Lung microvascular endothelial cell (primary cell): ENCODE measurements at regions not wholly inside any gene's neighbourhood (a gene's known extent, or its start where the extent isn't known, plus 50 kb on each side); places are given as distances from the start of the nearest gene placed in this dataset.

Experiments used
- DNase-seq, 2 donors: peaks; one replicate each; pipeline versions ENCODE4 v3.0.0 to v3.0.0-alpha.2; 2010; ENCODE audit warnings: low read depth in 2 of 2

GRCh38 chr9:97747201-97747965, 50.2 kb upstream of the XPA start:
- DNase-seq: no peak

- DNase-seq: no peak
Measured at GRCh38 chr9:97748525-97748924, 51.4 kb upstream of the XPA start.

- DNase-seq: no peak
Measured at GRCh38 chr9:97749928-97750327, 52.8 kb upstream of the XPA start.

GRCh38 chr9:97751531-97751930, 54.4 kb upstream of the XPA start:
- DNase-seq: no peak

- DNase-seq: no peak
Measured at GRCh38 chr9:97752274-97752673, 55.1 kb upstream of the XPA start.

- DNase-seq: no peak
Measured at GRCh38 chr9:97753364-97753763, 56.2 kb upstream of the XPA start.

GRCh38 chr9:97753975-97754374, 56.8 kb upstream of the XPA start:
- no peak for DNase-seq

- no peak for DNase-seq
Measured at GRCh38 chr9:97755618-97756267, 58.6 kb upstream of the XPA start.

- DNase-seq: no peak
Measured at GRCh38 chr9:97756991-97757390, 59.9 kb upstream of the XPA start.

- peak in 1 of 2 donors; percentile 12 for DNase-seq
Measured at GRCh38 chr9:97758334-97758916, 61.3 kb upstream of the XPA start.

GRCh38 chr9:97759581-97760288, 62.6 kb upstream of the XPA start:
- DNase-seq: no peak

- no peak for DNase-seq
Measured at GRCh38 chr9:97761056-97761598, 64.0 kb upstream of the XPA start.

- DNase-seq: no peak
Measured at GRCh38 chr9:97761879-97762278, 64.7 kb upstream of the XPA start.

- DNase-seq: no peak
Measured at GRCh38 chr9:97763874-97764273, 66.7 kb upstream of the XPA start.

GRCh38 chr9:97766092-97766491, 69.0 kb upstream of the XPA start:
- no peak for DNase-seq

- no peak for DNase-seq
Measured at GRCh38 chr9:97766610-97767009, 69.5 kb upstream of the XPA start.

GRCh38 chr9:97767891-97768290, 70.8 kb upstream of the XPA start:
- no peak for DNase-seq

GRCh38 chr9:97768746-97769145, 71.6 kb upstream of the XPA start:
- no peak for DNase-seq

- no peak for DNase-seq
Measured at GRCh38 chr9:97769208-97769607, 72.1 kb upstream of the XPA start.

- DNase-seq: no peak
Measured at GRCh38 chr9:97770808-97771372, 73.8 kb upstream of the XPA start.

- no peak for DNase-seq
Measured at GRCh38 chr9:97771641-97772040, 74.5 kb upstream of the XPA start.

- no peak for DNase-seq
Measured at GRCh38 chr9:97772145-97772544, 75.0 kb upstream of the XPA start.
